OCI-M1 (cell line): ENCODE measurements at regions not wholly inside any gene's neighbourhood (a gene's known extent, or its start where the extent isn't known, plus 50 kb on each side); places are given as distances from the start of the nearest gene placed in this dataset.
"Not testable (repeated sequence)": the region's sequence is repeated elsewhere in the genome, so short reads cannot be mapped to it uniquely, and the experiment has no call there.

ENCODE experiments used
- DNase-seq: peaks from one replicate; lab custom pipeline; 2025; lab: John Stamatoyannopoulos, UW

DNA sequence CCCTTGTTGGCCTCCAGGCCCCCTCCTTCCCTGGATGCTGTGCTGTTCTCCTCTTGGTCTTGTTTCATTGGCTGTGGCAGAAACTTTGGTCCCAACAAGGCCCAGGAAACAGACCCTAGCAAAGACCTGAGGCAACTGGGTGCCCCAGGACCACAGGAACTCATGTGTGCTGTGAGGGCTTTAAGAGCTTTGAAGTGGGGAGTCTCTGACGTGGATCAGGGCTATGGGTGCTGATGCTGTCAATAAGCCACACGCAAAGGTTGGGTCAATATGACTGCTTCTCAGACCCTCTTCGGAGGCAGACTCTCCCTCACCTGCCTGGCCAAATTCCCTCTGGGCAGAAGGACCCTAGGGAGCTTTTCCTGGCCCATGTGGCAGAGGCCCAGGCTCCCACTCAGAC is 91.5 kb upstream of the MLN start:
- no peak for DNase-seq

DNA sequence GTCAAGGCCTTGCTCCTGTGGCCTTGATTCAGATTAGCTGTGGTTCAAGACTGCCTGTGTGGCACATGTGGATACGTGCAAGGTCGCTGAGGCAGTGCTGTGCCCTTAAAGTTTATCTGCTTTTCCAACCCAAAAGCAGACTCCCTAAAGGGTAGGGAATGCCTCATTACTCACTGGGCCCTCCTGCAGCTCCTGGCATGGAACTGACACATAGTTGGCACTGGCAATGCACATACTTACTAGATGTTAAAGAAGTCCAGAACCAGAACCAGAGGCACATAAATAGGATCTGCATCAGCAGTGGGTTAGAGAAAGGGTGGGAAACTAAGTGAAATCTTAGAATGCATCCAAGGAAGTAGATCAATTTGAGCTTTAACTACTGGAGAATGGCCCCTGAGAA is 90.6 kb upstream of the MLN start:
- no peak for DNase-seq

DNA sequence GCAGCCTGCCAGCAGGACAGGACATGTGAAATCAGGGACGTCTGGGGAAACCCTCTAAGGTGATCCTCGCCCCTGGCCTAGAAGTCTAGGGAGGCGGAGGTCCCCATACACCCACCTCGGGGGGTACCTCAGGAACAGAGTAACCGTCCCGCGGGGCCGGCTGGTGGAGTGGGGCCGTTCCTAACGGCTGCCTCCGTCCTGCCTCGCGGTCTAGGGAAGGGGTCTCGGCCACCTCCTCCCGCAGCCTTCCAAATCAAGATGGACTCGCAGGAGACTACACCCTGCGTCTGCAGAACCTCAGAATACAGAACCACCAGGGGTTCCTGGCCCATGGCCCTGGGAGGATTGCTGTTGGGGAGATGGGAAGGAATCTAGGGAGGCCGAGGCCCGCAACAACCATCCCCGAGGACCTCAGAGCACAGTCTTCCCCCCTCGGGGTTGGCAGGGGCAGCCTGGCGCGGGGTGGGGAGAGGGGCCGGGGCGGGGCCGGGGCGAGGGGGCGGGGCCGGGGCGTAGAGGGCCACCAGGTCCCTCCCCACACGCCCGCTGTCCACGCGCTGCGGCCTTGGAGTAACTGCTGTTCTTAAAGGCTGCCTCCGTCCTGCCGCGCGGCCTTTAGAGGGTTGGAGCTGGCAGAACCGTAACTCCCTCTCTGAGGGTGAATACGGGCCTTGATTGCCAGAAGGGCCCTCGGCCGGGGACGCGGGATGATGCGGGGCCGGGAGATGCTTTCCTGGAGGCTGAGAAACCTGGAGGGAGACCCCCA is 89.0 kb upstream of the MLN start:
- no peak for DNase-seq

DNA sequence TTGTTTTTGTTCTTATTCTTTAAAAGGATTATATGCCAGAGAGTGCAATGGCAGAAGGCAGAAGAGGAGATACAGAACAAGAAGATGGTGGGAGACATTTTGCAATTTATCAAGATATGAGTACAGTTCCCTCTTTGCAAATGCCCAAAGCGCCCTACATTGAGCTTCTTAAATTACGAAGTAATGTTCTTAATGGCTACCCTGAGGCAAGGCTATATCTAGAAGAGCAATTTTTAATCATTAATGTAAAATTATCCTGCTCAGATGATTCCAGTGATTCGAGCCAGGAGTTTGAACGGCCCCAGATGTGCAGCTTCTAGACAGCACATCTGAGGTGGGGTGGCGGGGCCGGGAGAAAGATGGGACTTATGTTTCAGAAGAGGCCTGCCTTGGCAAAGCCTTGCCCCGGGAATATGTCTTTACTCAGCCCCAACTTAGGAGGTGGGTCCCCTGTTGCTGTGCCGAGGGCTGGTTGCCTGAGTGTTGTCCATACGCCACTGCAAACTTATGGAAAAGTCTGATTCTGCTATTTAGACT is 84.9 kb upstream of the MLN start:
- no peak for DNase-seq

DNA sequence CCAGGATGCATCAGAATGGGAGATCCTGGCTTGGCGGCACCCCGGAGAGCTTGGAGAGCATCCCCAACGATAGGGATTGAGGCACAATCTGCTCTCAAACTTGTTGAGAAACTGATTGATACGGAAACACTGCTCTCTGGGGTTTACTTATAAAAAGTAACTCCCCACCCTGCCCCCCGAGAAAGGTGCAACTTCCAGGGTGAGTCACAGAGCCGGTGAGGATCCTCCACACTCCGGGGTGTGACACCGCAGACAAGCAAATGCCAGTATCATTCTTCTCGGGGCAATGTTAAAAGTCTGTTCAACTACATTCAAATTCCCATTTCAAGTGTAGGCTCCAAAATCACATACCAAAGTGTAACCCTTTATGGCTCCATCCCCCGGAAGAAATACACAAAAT is 84.4 kb upstream of the MLN start:
- DNase-seq = no peak

DNA sequence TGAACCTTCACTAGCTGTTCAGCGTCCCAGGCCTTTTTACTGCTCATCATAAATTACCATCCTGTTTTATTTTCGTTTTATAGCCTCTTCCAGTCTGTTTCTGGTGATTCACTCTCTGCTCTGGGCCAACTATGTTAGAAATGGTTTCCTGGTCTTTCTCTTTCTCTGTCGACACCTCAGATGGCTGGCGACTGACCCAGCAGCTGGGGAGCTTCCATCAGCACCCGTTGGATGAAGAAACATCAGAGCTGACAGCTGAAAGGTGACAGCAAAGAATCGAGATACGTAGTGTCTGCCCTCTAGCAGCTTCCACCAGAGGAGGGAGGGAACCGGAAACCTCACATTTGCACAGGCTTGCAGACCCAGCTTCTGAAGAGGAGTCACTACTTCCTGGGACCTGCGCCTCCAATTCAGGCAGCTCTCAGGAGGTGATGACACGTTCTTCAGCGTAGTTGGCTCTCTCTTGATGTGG is 82.9 kb upstream of the MLN start:
- no peak for DNase-seq

DNA sequence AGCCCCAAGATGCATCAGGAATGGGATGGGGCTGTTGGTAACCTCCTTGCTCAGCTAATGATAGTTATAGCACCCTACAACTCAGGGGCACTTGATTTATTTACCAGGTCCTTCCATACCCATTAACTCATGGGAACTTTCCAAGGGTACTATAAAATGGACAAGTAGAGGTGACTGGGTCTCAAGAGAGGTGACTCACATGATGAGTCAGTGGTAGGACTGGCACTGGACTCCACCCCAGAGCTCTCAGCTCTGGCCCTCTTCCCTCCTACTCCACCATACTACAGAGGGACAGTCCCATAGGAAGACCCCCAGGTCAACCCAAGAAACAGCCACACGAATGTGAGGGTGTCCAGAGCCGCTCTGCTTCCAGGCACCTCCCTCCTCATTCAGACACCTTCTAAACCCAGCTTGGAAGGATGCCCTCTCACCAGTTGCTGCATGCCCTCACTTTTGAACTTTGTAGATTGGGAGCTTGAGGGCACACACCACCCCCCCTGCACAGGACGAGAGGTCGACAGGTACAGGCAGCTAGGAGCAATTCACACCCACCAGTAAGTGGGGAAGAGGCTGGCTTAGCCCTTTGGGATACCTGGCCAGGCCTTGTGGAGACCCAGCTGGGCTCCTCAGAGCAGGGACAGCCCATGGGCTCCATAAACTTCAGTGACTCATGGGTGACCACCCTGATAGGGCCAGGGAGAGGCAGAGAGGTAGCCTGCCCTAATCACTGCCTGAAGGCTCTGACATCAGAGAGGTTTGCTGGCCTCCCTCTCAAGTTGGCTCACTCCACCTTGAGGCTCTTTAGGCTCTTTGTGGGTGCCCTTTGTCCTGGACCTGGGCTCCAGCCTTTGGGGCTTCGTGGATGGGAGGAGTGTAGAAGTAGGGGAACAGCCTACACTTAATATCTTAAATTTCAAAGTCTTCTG is 81.6 kb upstream of the MLN start:
- DNase-seq = no peak

DNA sequence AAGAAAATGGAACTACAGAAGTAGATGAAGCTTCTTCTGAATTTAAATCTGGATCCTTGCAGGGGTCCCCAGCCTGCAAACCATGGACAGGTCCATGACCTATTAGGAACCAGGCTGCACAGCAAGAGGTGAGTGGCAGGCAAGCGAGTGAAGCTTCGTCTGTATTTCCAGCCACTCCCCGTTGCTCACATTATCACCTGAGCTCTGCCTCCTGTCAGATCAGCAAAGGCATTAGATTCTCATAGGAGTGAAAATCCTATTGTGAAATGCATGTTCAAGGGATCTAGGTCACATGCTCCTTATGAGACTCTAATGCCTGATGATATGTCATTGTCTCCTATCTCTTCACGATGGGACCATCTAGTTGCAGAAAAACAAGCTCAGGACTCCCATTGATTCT is 79.8 kb upstream of the MLN start:
- DNase-seq = not testable (repeated sequence)

DNA sequence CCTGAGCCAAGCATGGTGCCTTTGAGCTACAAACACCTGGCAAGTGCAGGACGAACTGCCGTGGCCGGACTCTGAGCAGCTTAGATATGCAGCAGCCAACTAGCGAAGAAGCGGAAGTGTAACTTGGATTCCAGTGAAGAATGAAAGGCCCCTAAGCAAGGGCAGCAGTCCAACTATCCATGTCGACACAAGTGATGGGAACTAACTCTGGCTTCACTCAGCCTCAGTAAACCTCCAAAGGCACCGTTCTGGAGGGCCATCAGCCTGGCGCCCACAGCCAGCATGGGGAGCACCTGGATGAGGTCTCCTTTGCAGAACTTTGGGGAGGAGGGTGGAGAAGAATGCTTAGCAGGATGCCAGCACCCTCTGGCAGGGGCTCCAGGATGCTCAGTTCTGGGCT is 78.4 kb upstream of the MLN start:
- DNase-seq = no peak

DNA sequence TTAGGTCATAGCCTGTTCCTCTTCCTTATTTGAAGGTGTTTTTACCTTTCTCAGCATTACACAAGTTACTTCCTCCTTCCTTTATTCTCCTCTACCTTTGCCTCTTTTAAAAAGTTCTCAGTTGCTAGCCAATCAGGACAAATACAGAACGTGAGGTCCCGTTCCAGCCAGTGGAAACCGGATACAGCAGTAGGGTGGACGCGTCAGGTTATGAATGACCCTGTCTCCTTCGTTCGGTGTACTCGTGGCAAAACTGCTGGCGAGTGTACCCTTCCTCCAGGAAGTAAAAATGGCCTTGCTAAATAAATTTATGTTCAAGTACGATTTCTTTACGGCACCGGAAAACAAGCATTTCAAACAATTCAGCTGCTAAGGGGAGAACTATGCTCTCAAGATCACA is 77.0 kb upstream of the MLN start:
- DNase-seq = no peak

DNA sequence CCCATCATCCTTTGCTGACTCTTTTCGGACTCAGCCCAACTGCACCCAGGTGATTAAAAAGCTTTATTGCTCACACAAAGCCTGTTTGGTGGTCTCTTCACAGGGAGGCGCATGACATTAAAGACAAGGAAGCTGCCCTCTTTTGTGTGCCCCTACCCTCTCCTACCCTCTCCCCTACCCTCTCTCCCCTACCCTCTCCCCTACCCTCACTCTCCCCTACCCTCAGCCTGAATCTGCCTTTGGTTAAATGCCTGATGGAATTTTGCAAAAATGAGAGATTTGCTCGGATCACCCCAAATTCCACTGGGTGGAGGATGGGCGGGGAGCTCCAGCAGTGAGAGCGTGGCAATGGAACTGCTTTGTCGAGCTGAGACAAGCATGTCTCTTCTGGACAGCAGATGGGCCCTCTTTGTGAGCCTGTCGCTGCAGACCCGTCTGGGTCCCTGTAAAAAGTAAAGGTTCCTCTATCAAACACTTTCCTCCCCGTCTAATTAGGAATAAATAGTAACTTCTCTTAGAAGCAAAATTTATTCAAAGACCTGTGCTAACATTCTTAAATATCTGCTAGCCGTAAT is 76.4 kb upstream of the MLN start:
- no peak for DNase-seq

DNA sequence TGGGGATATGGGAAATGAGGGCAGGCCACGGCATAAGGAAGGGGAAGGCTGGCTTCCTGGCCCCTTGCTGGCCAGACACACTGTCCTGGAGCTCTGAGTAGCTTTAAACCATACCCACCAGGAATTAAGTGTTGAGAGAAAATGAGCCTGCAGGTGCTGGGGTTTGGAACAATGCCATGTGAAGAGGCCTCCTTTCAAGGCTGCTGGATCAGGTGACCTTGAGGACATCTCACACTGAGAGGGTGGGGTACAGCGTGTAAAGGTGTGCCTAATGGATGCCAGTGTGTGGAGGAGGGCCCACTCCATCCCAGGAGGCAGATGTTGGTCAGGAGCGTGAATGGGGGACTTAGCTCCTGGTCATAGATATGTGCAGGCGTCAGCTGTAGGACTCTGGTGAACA is 74.8 kb upstream of the MLN start:
- no peak for DNase-seq

DNA sequence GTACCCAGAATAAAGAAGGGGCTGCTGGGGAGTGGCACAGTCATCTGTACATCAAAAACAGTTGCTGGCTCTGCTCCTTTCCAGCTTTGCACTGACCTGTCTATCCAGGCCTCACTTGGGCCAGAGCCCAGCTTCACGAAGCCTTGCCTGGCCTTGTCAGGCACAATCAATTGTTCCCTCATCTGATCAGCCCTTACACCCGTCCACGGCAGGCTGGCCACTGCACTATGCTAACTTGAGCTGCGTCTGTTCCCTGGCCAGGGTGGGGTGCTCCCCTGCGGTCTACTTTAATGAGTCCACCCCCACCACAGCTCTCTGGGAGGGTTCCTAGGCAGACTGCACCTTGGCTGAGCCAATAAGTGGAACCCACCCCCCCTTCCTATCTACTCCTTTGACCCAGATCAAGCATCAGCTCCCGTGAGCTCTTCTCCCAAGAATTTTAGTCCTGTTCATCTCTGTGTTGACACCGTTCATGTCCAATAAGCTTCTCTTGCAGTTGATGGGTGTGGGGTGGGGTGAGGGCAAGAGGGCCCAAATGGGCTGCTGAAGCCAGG is 74.3 kb upstream of the MLN start:
- no peak for DNase-seq

DNA sequence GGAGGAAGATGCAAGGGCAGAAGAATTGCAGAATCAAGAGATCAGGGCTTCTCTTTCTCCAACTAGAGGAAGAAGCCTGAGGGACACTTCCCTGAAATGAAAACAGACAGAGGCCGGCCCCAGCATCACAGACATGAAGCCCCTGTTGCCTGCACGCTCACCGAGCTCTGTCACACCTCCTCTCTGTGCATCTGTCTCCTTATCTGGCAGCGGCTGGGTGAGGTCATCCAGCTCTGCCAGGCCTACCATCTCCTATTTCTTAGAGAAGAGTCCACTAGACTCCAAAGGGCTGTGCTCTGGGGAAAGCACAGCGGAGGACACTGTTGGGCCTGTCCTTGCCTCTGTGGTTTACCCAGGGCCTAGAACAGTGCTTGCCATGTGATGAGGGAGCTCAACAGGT is 71.9 kb upstream of the MLN start:
- no peak for DNase-seq

DNA sequence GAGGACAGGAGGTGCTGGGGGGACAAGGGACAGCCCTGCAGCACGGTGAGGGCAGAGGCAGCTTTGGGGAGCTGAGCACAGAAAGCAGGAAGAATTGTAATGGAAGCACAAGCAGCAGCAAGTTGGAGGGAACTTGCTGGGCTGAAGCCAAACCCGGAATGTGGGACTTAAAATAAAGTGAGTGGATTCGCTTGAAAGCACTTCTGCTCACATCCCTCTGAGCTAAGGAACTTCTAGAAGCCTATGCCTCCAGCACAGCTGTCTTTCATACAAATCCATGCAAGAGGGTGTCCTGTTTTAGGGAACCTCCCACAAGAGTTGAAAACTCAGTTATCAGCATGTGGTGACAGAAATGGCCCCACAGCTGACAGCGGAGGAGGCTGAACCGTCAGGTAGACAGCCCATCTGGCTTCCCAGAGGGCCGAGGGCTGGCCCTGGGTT is 71.4 kb upstream of the MLN start:
- peak; percentile 10 for DNase-seq

DNA sequence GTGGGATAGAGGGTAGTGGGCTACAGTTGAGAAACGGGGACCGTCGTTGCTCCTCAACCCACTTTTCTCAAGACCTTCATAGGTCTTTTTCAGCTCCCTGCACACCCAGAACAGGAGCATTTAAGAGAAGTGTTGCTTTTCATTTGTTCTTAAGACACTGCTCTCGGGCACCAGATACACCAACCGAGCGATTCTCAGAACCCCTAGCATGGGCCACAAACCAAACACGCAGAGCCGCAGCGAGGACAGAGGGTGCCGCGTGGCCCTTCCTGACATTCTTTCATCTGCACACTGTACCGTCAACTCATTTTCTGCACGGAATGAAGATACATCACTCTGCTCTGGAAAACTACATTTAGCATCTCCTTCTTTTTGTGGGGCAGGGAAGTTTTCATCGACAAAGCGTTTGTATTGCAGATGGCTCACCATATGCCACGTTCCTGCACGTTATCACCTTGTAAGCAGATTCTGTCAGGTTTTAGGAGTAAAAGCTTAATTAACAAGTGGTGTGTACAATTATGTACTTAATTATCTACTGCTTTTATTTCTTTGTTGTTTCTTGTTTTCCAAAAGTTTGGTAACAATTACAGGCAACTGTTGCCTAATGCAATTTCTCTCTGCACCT is 70.4 kb upstream of the MLN start:
- no peak for DNase-seq

DNA sequence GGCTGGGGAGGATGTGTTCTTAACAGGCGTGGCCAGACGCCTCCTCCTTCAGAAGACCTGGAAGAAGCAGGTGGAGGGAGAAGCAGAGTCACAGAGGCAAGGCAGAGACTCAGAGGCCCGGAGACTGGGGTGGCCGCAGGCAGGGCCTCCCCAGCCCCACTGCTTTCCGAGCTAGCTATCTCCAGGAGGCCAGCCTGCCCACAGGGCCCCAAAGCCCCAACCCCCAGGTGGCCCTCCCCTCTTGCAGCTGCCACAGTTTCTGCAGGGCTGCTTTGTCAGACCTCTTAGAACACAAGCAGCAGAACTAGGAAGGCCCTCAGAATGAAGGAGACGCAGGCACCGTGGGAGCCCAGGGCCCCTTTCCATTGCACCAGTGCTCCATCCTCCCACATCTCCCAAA is 69.0 kb upstream of the MLN start:
- DNase-seq = no peak

DNA sequence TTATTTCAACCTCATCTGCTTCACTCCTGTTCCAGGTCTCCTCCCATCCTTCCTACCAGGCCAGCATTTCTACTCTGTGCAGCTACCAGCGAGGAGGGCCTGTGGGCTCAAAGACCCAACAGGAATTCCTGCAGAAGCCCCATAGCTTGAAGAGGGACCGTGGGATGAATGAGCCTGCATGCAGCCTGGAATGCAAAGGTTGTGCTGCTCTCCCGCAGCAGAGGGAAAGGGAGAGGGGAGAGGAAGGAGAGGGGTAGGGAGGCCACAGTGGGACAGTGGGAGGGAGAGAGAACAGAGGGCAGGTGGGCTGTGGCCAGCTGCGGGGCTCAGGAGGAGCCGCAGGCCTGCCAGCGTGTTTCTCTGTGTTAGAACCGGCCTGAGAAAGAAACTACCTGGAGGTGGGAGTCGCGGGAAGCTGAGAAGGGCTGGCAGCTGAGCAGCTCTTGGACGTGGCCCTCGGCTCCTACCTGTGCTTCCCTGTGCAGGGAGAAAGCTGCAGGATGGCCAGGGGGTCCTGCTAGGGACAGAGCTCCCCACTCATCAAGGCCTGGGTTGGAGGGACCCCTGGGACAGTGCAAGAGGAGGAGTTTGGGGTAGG is 66.1 kb upstream of the MLN start:
- no peak for DNase-seq

DNA sequence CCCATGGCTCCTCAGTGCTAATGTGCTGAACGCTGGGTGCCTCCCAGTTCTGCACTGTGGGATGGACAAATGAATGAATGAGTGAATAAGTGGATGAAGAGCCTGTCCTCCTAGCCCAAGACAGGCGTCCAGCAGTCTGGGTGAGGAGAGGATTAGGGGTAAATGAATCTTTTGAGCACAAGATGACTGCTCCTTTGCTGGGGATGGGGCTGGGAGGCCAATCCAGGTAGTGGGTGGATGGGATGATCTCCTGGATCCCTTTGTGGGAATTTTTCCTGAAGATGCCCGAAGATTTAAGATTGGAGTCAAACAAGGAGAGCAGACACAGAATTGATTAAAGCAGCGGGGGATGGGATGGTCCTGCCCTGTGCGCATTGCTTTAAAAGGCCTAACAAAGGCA is 65.3 kb upstream of the MLN start:
- no peak for DNase-seq

DNA sequence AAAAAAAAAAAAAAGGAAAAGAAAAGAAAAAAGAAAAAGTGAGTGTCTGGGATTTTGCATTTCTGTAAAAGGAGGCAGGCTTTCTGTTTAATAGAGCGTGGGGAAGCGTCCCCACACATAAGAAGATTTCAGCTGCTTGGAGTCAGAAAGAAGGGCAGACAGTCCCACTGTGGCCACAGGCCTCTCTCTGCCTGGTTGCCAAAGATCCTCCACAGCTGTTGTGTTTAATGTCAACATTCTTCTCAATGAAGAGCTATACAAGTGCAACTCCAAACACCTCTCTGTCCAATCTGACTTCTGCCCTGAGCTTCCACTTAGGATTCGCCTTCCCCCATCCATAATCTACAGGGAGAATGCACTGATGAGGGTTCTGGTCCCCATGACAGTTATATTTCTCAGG is 64.3 kb upstream of the MLN start:
- DNase-seq = no peak

DNA sequence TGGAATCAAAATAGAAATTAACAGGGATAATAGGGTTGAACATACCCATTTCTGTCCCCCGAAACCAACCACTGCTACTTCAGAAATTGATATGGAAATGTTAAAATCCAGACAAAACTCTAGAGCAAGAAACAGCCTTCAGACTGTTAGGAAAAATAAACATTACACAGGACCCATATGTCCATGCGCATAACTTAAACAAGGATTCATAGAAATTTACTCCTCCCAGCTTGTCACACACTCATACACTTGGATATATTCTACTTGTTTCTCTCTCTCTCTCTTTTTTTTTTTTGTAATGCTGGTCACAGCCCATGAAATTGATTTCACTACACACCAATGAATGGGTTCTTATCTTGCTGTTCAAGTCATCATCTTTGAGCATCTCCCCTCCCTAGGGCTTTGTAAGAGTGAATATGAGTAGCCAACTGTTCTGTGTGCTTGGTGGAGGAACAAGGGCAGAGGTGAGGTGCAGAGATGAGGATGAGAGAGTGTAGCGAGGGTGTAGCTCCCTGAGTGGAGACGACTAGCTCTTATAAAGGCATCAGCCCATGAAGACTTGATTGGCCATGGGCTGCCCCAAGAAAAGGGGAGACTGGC is 61.8 kb upstream of the MLN start:
- DNase-seq = no peak
